Activated CD8-positive, alpha-beta memory T cell treated with anti-CD3 and anti-CD28 coated beads for 1 hour (primary cell): ENCODE measurements at regions not wholly inside any gene's neighbourhood (a gene's known extent, or its start where the extent isn't known, plus 50 kb on each side); places are given as distances from the start of the nearest gene placed in this dataset.

ENCODE experiments used
- DNase-seq, 2 donors: peaks; one replicate each; pipeline ENCODE4 v3.0.0-alpha.2; 2020; ENCODE audit warnings: low read depth in 1 of 2; ENCODE audit errors: extremely low read depth in 1 of 2

DNA sequence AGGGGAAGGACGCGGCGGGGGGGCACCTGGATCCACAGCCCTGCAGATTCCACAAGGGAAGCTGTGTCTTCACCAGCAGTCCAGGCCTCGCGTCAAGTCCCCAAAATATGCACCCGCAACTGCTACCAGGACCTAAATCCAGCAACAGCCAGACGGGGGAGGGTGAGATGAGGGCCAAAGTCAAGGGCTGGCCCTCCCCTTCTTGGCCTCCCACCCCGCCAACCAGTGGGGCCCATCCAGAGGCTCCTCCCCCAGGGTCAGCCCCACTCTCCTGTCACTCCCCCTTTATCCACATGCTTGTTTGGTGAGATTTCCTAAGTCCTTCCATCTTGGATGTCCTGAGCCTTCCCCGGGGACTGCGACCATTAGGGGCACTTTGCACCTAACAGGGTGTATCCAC lies 138.7 kb downstream of the ENGASE start:
- DNase-seq, result no peak

DNA sequence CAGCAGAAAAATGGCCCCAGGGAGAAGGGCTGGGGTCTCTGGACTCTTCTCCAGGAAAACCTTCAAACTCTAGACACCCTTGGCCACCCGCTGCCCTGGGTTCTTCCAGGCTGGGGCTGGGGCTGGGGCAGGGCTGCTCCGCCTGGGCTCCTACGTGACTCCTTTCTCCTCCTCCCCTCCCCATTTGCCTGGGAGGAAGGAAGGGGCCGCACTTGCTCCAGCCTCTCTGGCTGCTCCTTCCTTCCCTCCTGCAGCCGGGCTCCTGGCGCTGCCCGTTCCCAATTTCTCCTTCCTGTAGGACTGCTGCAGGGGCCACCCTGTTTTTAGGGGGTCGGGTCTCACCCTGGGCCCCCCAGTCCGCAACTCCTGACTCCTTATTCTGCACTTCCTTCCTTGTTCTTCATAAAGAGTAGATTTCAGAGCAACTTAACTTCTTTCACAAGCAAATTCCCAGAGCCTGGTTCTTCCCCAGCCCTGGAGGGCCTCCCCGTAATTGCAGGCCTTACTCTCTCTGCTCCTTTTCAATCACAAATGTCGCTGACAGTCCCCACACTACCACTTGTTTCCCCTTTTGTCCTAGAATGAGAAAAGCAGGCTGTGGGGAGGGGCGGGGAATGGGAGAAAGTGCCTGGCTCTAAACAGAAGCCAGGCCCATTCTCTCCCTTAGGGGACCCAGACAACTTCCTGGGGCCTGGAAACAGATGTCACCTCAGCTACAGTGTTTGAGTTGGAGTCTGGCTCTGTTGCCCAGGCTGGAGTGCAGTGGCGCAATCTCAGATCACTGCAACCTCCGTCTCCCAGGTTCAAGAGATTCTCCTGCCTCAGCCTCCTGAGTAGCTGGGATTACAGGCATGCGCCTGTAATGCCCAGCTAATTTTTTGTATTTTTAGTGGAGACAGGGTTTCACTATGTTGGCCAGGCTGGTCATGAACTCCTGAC lies 137.8 kb downstream of the ENGASE start:
- DNase-seq, result no peak

DNA sequence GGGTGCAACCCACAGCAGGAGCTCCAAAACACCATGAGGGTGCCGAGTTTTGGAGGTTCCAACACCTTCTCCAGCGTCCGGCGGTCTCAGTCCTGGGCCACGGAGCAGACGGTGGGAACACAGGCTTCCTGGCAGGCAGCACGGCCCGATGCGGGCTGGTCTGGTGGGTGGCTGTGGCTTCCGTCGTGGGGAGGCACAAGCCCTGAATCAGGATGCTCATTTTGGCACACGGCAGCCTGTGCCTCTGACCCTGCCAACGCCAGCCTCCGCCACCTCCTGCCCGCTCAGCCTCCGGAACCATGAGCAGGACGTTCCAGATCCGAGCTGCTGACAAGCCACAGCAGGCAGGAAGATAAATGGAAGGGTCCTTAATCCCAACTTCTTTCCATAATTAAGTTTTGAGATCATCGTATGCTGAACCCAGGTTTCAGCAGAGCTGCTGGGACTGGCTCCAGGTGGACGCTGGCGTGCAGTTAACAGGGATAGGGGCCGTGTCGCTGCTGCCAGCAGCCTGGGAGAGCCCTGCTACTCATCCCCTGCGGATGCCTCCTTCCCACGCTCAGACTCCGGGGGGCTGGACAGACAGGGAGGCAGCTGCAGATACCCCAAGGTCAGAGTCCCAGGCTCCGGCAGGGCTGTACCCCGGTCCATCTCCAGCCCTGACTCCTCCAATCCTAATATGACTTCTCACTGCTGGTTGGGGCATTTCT lies 136.6 kb downstream of the ENGASE start:
- no peak for DNase-seq

DNA sequence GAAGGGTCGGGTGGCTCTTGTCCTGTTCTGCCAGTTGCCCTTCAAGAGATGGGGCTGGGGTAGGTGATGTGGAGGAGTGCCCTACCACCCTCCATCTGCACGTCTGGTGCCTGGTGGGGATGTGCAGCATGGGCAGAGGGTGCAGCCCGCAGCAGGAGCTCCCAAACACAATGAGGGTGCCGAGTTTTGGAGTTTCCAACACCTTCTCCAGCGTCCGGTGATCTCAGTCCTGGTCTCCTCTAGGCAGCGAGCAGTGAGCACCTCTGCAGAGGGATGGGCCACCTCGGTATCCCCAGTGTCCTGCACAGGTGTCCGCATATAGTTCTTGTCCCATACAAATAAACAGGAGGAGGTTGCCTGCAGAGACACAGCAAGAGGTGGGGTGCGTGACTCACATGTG lies 136.0 kb downstream of the ENGASE start:
- no peak for DNase-seq

DNA sequence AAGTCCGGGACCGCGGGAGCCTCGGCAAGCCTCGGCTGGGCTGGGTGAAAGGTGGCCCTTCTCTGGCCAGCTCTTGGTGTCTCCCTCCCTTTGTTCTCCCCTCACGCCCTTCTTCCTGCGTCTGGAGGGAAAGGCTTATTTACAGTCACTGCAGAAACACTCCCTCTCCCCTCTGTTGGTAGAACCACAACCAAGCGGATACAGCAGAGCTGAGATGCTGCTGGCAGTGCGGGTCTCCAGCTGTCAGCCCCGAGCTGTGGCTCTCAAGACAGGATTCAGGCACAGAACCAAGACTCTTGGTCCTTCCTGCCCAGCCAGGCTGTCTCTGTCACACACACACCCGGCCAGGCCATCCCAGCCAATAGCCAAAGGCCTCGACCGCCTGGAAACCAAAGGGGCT lies 133.3 kb downstream of the ENGASE start:
- no peak for DNase-seq

DNA sequence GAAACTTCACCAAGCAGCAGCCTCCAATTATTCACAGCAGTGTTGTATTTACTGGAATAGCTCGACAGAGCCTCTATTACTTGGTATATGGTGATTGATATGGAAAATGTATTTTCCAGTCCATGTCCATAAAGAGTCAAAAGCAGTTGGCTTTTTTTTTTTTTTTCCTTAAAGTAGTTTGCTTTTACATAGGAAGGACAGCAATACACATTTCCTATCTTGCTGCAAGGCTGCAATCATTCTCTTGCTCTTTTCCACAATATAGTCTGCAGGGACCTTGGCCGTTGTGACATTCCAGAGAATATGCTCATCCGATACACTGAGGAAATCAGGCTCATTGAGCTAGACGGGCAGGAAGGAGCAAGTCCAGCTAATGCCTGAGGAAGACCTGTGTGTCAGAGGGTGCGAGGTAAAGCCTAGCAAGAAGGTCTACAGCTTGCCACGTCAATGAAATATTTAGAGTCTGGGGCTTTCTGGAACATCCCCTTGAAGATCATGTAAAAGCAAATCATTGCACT lies 131.1 kb downstream of the ENGASE start:
- DNase-seq, result no peak

DNA sequence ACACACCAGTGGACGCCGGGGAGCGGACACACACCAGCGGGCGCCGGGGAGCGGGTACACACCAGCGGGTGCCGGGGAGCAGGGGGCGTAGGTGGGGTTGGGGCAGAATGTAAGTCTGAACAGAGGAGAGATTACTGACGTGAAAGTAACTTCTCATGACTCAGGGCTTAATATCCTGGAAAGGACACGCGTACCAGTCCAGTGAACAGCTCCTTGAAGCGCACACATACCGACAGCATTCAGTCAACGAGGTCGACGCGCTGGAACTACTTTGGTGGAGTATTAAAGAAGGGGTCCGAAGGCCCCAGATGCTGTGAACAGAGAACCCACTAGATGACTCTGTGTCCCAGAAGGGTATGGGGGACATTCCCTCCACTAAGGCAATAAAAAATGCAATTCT lies 129.6 kb downstream of the ENGASE start:
- DNase-seq, result no peak

DNA sequence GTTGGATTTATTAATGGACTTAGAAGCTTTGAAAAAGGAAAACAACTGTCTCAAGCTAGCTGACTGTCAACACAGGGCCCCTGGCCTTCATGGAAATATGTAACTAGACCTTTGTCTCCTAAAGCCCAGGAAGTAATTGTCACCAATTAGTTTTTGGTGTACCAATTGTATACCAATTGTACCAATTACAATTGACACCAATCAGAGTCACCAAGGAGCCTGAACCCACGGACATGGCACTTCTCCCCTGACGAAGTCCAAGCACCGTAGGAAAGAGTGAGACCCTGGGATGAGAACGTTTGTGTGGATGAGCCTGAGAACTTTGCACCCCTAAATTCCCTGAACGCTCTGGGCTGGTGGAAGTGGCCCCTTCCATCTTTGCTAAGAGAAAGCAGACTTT lies 129.0 kb downstream of the ENGASE start:
- no peak for DNase-seq

DNA sequence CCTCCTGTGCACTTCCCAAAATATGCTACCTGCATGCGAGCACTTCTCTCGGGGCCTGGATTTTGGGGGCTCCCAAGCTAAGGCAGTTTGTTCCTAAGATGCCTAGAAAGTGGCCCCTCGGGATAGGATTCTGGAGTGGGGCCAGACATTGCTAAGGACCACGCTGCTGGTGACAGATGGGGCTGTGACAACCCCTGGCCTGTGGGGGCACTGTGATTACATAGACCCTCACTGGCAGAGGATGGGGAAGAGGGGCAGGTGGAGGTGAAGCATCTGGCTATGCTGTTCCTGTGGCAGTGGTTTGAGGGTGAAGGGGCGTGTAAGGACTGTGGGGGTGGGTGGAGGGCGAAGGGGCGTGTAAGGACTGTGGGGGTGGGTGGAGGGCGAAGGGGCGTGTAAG lies 128.4 kb downstream of the ENGASE start:
- DNase-seq, result no peak

DNA sequence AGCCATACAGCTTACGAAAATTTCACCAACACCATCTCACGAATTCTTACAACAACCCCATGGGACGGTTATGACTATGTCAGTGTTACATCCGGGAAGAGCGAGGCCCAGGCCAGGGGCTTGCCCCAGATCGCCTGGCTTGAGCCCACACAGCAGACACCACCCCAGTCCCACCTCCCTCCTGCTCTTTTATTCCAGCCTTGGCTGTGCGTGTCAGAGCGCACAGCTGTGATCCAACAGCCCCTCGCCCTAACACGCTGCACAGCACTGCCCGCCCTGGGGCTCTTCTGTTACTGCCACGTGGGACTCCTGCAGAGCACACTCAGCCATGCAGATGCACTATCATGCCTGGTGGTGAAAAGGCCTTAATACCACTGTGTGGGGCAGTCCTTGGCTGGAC lies 127.9 kb downstream of the ENGASE start:
- DNase-seq, result no peak

DNA sequence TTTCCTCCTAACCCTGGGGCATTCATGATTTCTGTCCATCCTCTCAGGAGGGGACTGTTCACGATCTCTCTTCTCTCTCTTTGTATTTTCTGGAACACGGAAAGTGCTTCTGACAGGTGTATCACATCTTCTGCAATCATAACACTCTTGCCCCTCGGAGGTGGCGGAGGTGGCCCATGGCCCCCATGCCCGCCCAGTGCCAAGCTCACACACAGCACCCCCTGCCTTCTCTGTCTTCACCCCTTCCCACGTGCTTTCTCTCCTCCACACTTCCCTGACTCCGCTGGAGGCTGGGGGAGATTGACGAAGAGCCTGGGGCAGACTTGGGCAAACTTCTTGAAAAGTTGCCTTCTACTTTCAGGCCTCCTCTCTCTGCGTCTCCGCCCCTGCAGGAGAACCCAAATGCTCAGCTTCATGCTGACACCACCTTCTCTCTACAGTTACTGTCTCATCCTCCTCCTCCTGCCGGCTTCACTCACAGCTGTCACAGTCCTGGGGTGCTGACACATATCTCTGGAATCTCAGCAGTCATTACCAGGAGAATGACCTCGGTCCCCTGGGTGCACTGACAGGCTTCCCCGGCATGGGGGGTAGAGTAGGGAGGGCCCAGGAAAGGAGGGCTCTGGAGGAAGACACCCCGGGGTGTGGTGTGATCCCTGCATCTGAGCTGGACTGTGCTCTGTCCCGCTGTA lies 127.1 kb downstream of the ENGASE start:
- DNase-seq, result no peak

DNA sequence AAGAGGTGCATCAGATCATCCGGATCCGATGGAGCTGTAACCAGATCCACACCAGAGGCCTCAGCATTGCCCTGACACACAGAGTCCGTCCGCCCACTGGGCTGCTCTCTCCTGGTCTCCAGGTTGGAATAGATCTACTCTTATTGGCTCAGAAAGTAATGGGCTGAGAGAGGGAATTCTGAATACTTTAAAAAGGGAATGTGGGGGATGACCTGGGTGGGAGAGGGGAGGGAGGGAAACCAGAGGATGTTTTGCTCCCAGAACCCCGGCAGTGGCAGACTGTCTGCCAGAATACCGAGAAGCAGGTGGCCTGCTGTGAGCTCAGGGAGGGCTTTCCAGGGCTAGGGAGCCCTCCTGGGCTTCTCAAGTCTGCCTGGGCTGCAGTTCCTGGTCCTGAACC lies 126.5 kb downstream of the ENGASE start:
- DNase-seq, result no peak

DNA sequence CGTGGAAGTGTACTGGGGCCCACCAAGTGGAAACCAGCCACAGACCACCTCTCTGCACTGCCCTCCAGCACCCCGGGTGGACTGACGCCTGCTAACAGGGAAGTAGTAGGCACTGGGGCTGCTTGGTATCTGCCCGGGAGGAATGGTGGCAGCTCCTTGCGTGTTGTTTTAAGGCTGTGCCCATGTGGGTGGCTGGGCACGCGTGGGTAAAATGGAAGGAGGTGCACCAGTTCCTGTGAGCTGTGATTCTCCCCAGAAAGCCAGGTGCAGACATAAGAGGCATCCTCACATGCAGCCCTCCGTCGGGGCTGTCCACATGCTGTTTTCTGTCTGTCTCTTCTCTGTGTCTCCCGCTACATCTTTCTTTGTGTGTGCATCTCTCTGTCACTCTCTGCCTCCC lies 122.3 kb downstream of the ENGASE start:
- DNase-seq, result no peak

DNA sequence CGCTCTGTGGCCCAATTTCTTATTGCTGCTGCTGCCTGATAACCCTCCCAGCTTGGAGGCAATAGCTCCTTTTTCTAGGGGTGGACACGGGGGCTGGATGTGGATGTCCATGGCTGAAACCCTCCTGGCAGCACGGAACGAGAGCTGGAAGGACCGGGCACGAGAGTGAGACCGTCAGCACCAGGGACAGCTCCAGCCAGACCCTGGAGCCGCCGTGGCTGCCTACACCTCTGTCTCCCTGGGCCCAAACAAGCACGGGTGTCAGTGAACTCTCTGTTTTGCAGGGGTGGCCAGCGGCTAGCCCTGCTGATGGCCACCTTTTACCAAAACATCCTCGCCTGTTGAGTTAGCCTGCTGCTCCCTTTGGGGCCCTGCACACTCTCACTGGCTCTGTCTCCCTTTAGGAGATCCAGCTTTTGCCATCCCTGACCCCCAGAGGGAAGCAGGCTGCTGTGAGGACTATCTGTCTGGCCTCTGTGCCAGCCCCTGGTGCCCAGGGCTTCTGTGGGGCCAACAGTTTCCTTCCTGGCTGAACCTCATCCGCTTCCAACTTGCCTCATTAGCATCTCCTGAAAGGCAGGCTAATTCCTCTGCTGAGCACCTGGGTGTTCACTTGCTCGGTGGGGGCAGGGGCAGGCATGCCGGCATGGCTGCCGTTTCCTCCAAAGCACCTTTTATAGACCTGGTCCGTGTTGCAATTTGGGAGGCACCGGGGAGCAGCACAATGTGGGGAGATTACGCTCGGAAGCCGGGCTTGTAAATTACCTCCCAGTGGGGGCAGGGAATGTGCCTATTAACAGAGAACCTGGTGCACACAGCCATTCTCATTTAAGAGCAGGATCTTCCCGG lies 118.1 kb downstream of the ENGASE start:
- no peak for DNase-seq

DNA sequence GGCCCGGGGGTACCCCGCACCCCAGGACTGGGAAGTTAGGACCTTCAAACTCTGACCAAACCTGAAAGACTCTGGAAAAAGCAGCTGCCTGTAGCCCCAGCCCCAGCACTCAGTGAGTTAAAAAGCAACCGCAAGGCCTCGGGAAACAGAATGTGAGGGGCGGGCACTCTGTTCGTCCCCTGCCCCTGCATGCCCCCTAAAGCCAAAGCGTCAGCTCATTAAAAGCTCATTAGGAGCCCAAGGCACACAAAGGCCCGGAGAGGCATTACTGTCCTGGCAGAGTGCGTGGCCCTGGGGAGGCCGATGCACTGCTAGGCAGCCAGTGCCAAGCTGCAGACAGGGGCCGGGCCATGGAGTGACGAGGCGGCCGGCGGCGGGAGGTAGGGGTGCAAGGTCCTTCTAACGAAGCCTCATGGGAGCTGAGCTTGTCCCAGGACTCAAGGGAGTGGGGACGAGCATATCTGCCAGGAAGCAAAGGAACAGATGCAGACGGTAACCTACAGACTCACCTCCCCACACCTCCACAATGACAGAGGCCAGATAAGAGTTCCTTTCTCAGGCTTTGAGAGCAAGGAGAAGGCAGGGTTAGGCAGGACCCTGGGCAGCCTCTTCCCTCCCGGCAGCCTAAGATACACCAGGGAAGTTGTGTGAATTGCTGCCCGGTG lies 116.8 kb downstream of the ENGASE start:
- no peak for DNase-seq

DNA sequence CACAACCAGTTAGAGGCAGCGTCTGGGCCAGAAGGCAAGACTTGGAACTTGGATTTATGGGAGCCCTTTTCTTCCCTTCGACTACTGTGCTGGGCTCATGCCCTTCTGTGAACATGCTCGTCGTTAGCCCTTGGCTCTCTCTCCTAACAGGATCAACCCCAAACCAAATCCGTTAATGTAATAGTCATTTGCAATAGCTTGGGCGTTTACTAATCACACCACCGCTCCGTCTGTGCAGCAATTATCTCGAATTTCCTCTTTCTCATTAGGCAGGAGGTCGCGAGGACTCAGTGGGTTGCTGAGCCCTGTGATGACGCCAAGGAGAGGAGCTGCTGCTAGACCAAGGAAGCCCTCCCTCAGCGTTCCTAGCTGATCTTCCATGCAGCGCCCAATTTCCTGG lies 114.7 kb downstream of the ENGASE start:
- no peak for DNase-seq

DNA sequence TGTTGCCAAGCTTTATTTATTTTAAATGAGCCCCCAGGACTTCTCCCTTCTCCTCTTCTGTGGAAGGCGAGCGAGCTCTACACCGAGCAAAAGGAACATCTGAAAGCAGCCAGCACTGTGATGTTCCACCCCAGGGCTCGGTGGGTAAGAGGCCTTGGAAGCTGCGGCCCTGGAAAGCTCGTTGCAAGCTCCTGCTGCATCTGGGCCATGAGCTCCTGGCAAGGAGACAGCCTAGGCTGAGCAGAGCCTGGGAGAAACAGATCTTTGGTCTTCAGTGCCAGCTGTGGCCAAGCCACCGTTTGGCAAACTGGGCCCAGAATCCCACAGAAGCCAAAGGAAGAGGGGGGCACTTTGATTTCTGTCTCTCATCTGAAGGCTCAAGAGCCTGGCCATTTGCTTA lies 114.1 kb downstream of the ENGASE start:
- DNase-seq, result no peak

DNA sequence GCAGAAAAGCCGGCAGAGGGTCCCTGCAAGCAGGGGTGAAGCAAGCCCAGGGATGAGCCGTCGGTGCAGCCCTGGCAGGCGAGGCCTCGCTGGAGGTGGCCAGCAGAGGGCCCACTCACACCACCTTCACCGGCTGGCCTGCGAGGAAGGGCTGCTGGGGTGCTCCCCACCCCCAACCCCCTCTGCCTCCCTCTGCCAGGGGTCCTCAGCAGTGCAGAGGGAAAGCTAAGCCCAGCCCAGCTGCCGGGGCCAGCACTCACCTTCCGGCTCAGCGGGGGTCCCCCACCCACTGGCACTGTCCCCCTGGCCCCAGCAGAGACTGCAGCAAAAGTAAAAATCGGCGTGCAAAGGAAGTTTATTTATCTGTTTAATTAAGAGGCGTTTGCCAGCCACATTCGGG lies 113.4 kb downstream of the ENGASE start:
- no peak for DNase-seq

DNA sequence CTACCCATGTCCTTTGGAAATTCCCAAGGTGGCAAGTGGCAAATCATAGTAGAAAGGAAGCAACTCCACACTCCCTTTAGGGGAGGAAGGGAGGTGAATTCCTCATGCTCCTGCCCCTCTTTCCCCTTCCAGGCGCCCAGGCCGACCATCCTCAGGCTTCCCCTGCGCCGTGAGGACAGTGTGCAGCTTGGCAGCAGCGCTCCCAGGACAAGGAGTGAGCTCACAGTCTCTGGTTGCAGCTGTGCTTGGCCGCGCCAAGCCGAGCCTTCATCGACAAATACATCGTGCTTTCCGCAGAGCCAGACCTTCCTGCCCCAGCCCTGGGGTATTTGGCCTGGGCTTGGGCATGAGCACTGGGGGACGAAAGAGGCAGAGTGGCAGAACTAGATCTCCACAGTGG lies 112.6 kb downstream of the ENGASE start:
- no peak for DNase-seq

DNA sequence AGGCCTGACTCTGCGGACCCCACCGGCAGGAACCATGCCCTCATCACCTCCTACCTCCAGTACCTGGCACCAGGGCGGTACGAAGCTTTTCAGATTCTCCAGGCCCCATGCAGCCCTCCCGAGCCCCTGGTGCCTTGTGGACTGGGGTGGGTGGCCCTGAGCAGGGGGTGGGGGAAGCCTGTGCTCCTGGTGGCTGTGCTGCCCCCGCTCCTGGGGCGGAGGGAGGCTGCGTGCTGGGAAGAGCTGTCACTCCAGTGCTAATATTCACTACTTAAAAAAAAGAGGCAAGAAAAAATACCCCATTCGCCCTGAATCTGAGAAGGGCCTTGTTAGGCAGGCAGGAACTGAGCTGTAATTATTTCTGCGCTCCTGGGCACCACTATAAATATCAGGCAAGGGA lies 111.8 kb downstream of the ENGASE start:
- no peak for DNase-seq
